CD4-positive, alpha-beta memory T cell (primary cell): ENCODE measurements at regions not wholly inside any gene's neighbourhood (a gene's known extent, or its start where the extent isn't known, plus 50 kb on each side); places are given as distances from the start of the nearest gene placed in this dataset.
"Not testable (repeated sequence)": the region's sequence is repeated elsewhere in the genome, so short reads cannot be mapped to it uniquely, and the experiment has no call there.

Source experiments
- CTCF ChIA-PET: fragments of 350-600 bp; sonication (Branson Sonifier 250); formaldehyde crosslinking; loops from one replicate; lab custom pipeline; 2021; ENCODE audit warnings: inconsistent platforms; ENCODE audit not compliant: partially characterized antibody; lab: Charles Lee
- POLR2A ChIA-PET: fragments of 350-600 bp; sonication (Branson Sonifier 250); formaldehyde crosslinking; loops from one replicate; lab custom pipeline; 2021; ENCODE audit not compliant: partially characterized antibody; lab: Charles Lee
- DNase-seq, 5 donors: peaks; one replicate each; pipeline versions ENCODE4 v3.0.0 to v3.0.0-alpha.2; 2020 to 2022; ENCODE audit warnings: mixed read lengths in 1 of 5
- H3K27ac ChIP-seq: one replicate; pipeline ENCODE4 v1.7.0; 2013; ENCODE audit warnings: low read depth, low read length
- H3K27me3 ChIP-seq: 2 replicates; pipeline ENCODE4 v1.7.0; 2013; ENCODE audit warnings: mild to moderate bottlenecking, low read length, moderate library complexity; ENCODE audit not compliant: insufficient read depth
- H3K36me3 ChIP-seq: 2 replicates; pipeline ENCODE4 v1.7.0; 2013; ENCODE audit warnings: mild to moderate bottlenecking, low read length, moderate library complexity; ENCODE audit not compliant: insufficient read depth
- H3K4me1 ChIP-seq: 2 replicates; pipeline ENCODE4 v1.7.0; 2013; ENCODE audit warnings: mild to moderate bottlenecking, low read length, moderate library complexity; ENCODE audit not compliant: insufficient read depth
- H3K4me3 ChIP-seq, 2 donors: one replicate each; pipeline ENCODE4 v1.7.0; 2013; ENCODE audit warnings: low read length in 2 of 2, mild to moderate bottlenecking in 1 of 2
- H3K9me3 ChIP-seq, 2 donors: one replicate each; pipeline ENCODE4 v1.7.0; 2013; ENCODE audit warnings: low read length in 2 of 2, control low read depth in 1 of 2; ENCODE audit not compliant: control insufficient read depth in 1 of 2
- H3K27ac Mint-ChIP-seq, 7 donors: one replicate each; pipeline ENCODE4 v1.8.0; 2020 to 2021; ENCODE audit warnings: mixed read lengths in 7 of 7, mild to moderate bottlenecking in 6 of 7, inconsistent platforms in 3 of 7, moderate library complexity in 3 of 7
- H3K27me3 Mint-ChIP-seq, 2 donors: one replicate each; pipeline ENCODE4 v1.8.0; 2020 to 2021; ENCODE audit warnings: mixed read lengths in 2 of 2
- H3K36me3 Mint-ChIP-seq, 2 donors: one replicate each; pipeline ENCODE4 v1.8.0; 2020 to 2021; ENCODE audit warnings: mixed read lengths in 2 of 2, inconsistent platforms in 1 of 2, mild to moderate bottlenecking in 1 of 2
- H3K4me1 Mint-ChIP-seq, 4 donors: one replicate each; pipeline ENCODE4 v1.8.0; 2020 to 2021; ENCODE audit warnings: mixed read lengths in 4 of 4, mild to moderate bottlenecking in 1 of 4
- H3K4me3 Mint-ChIP-seq, 8 donors: one replicate each; pipeline ENCODE4 v1.8.0; 2020 to 2021; ENCODE audit warnings: mixed read lengths in 8 of 8, mild to moderate bottlenecking in 7 of 8, moderate library complexity in 6 of 8, inconsistent platforms in 3 of 8
- H3K9me3 Mint-ChIP-seq, 8 donors: one replicate each; pipeline ENCODE4 v1.8.0; 2020 to 2021; ENCODE audit warnings: mixed read lengths in 8 of 8, mild to moderate bottlenecking in 5 of 8, inconsistent platforms in 3 of 8, moderate library complexity in 1 of 8
- intact Hi-C: fragments of 100-400 bp; cut with micrococcal nuclease; formaldehyde crosslinking; loops from one replicate; pipeline ENCODE4 v1.15.1; 2023

DNA sequence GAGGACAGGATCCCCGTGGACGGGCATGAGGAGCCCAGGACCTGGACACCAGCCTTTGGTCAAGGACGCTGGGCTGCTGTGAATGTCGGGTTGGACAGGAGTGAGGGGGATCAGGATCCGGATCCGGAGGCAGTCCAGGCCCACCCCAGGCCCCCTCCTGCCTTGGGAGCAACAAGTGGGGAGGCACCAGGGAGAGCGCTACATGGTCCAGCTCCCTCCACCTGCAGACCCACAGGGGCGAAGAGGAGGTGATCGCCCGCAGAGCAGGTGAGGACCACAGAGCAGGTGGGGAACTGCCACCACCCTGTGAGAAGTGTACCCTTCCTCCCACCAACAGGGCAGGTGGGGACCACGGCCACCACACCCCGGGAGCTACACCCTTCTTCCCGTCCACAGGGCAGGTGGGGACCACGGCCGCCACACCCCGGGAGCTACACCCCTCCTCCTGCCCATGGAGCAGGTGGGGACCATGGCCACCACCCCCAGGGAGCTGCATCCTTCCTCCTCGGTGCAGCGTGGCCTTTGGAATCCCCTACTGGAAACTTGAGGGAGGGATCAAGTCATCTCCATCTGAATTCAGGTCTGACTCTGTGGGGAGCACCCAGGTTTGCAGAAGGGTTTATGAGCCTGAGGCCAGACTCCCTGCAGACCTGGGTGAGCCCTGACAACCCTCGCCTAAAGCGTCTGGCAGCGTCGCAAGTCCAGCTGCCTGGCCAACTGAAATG lies 141.0 kb downstream of the BRD1 start:
- Mint-ChIP-seq H3K4me3 (no peak overlapping the region), H3K9me3 (peaks cover 0 to 10% (median 0%) of the 10 kb centered on the region in 8 donors), H3K4me1 (no peaks in the 10 kb centered on the region), H3K27me3 (peaks cover 8 to 9% of the 10 kb centered on the region in 2 donors), H3K27ac (no peak overlapping the region), H3K36me3 (no peaks in the 10 kb centered on the region)
- Histone ChIP-seq H3K27me3 (no peaks in the 10 kb centered on the region), H3K9me3 (no peaks in the 10 kb centered on the region), H3K36me3 (no peaks in the 10 kb centered on the region), H3K4me1 (no peaks in the 10 kb centered on the region), H3K4me3 (no peak overlapping the region), H3K27ac (no peak overlapping the region)
- intact Hi-C loops = no loop called here
- no peak for DNase-seq
- ChIA-PET CTCF (no interaction called here), POLR2A (interaction anchor here (0.7 kb wide), 1 partner anchor 28 kb away, joined by 4 read pairs; no protein-coding TSS in a partner anchor)

GRCh38 chr22:49685686-49686085 lies 142.0 kb downstream of the BRD1 start:
- Mint-ChIP-seq H3K9me3 (peaks cover 0 to 10% (median 0%) of the 10 kb centered on the region in 8 donors), H3K27ac (no peak overlapping the region), H3K4me3 (no peak overlapping the region), H3K36me3 (no peaks in the 10 kb centered on the region), H3K27me3 (peaks cover 8% of the 10 kb centered on the region in 2 donors), H3K4me1 (no peaks in the 10 kb centered on the region)
- Histone ChIP-seq H3K4me1 (no peaks in the 10 kb centered on the region), H3K36me3 (no peaks in the 10 kb centered on the region), H3K9me3 (no peaks in the 10 kb centered on the region), H3K27me3 (no peaks in the 10 kb centered on the region), H3K27ac (no peak overlapping the region), H3K4me3 (no peak overlapping the region)
- DNase-seq = no peak
- CTCF ChIA-PET = no interaction called here
- intact Hi-C loops = no loop called here
- POLR2A ChIA-PET = no interaction called here

DNA sequence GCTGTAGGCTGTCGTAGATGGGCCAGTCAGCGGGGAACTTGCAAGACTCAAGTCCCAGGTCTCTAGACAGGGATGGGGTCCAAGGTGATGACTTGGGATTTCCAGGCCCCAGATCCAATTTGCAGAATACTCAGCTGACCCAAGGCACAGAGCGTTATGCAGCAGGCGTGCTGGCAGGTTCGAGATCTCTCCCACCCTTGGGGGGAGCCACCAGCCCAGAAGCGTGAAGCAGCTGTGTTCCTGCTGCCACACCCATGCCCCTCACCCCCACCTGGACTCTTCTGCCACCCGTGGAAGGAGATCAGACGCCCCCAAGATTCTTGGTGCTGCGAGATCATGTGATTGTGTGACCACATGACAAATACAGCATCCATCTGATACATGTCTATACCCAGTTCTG lies 142.6 kb downstream of the BRD1 start:
- POLR2A ChIA-PET = no interaction called here

DNA sequence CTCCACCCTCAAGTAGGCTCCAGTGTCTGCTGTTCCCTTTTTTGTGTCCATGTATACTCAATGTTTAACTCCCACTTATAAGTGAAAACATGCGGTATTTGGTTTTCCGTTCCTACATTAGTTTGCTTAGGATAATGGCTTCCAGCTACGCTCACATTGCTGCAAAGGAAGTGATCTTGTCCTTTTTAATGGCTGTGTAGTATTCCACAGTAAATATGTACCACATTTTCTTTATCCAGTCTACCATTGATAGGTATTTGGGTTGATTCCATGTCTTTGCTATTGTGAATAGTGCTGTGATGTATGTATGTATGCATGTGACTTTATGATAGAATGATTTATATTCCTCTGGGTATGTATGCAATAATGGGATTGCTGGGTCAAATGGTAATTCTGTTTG lies 144.6 kb downstream of the BRD1 start:
- no peak overlapping the region for H3K27ac ChIP-seq
- H3K36me3 ChIP-seq = no peaks in the 10 kb centered on the region
- H3K27me3 ChIP-seq = no peaks in the 10 kb centered on the region
- ChIA-PET CTCF (no interaction called here), POLR2A (no interaction called here)
- H3K4me1 Mint-ChIP-seq = peaks cover 0 to 7% (median 4%) of the 10 kb centered on the region in 4 donors
- peaks cover 0 to 10% (median 0%) of the 10 kb centered on the region in 8 donors for H3K9me3 Mint-ChIP-seq
- H3K9me3 ChIP-seq = no peaks in the 10 kb centered on the region
- no peaks in the 10 kb centered on the region for H3K4me1 ChIP-seq
- H3K36me3 Mint-ChIP-seq = no peaks in the 10 kb centered on the region
- intact Hi-C loops = no loop called here
- H3K4me3 Mint-ChIP-seq = no peak overlapping the region
- H3K4me3 ChIP-seq = no peak overlapping the region
- no peak overlapping the region for H3K27ac Mint-ChIP-seq
- DNase-seq = no peak
- peaks cover 0 to 5% of the 10 kb centered on the region in 2 donors for H3K27me3 Mint-ChIP-seq

More for the DNA sequence above, 142.6 kb downstream of the BRD1 start:
- peaks cover 6 to 8% of the 10 kb centered on the region in 2 donors for H3K27me3 Mint-ChIP-seq
- DNase-seq = no peak
- H3K4me3 Mint-ChIP-seq = no peak overlapping the region
- Histone ChIP-seq H3K4me1 (no peaks in the 10 kb centered on the region), H3K27ac (no peak overlapping the region), H3K27me3 (no peaks in the 10 kb centered on the region), H3K36me3 (no peaks in the 10 kb centered on the region), H3K9me3 (no peaks in the 10 kb centered on the region), H3K4me3 (no peak overlapping the region)
- no peak overlapping the region for H3K27ac Mint-ChIP-seq
- CTCF ChIA-PET = no interaction called here
- H3K36me3 Mint-ChIP-seq = no peaks in the 10 kb centered on the region
- intact Hi-C loops = no loop called here
- peaks cover 0 to 10% (median 0%) of the 10 kb centered on the region in 8 donors for H3K9me3 Mint-ChIP-seq
- no peaks in the 10 kb centered on the region for H3K4me1 Mint-ChIP-seq

- H3K27ac Mint-ChIP-seq, POLR2A ChIA-PET: not testable (repeated sequence)
Measured at GRCh38 chr22:49680819-49681218, 146.9 kb downstream of the BRD1 start.

GRCh38 chr22:49678842-49679170 lies 148.9 kb downstream of the BRD1 start:
- no peak overlapping the region for H3K27ac ChIP-seq
- Mint-ChIP-seq H3K4me3 (peak overlapping the region in 5 of 8 donors; percentile 6 to 52 (median 49)), H3K9me3 (peaks cover 0 to 8% (median 0%) of the 10 kb centered on the region in 8 donors), H3K27me3 (peaks cover 3 to 4% of the 10 kb centered on the region in 2 donors), H3K4me1 (peaks cover 0 to 7% (median 4%) of the 10 kb centered on the region in 4 donors), H3K36me3 (no peaks in the 10 kb centered on the region), H3K27ac (peak overlapping the region in 3 of 7 donors; percentile 5 to 19 (median 6))
- H3K4me3 ChIP-seq = no peak overlapping the region
- no peaks in the 10 kb centered on the region for H3K4me1 ChIP-seq
- ChIA-PET POLR2A (no interaction called here), CTCF (no interaction called here)
- DNase-seq = no peak
- no peaks in the 10 kb centered on the region for H3K9me3 ChIP-seq
- H3K36me3 ChIP-seq = no peaks in the 10 kb centered on the region
- no peaks in the 10 kb centered on the region for H3K27me3 ChIP-seq
- intact Hi-C loops = no loop called here

More at GRCh38 chr22:49680819-49681218, 146.9 kb downstream of the BRD1 start:
- H3K27me3 Mint-ChIP-seq, H3K9me3 ChIP-seq, H3K4me1 ChIP-seq, H3K27ac ChIP-seq, H3K4me1 Mint-ChIP-seq, H3K4me3 ChIP-seq, H3K27me3 ChIP-seq, H3K36me3 Mint-ChIP-seq, DNase-seq, H3K4me3 Mint-ChIP-seq, H3K36me3 ChIP-seq, intact Hi-C loops, H3K9me3 Mint-ChIP-seq: not testable (repeated sequence)
- CTCF ChIA-PET = interaction anchor here (0.6 kb wide), 1 partner anchor 42 kb away, joined by 3 read pairs; no protein-coding TSS in a partner anchor

- POLR2A ChIA-PET = no interaction called here
Measured at GRCh38 chr22:49678137-49678841, 149.4 kb downstream of the BRD1 start.

More at GRCh38 chr22:49678137-49678841, 149.4 kb downstream of the BRD1 start:
- CTCF ChIA-PET = no interaction called here
- Mint-ChIP-seq H3K4me1 (peaks cover 0 to 7% (median 4%) of the 10 kb centered on the region in 4 donors), H3K4me3 (peak overlapping the region in 6 of 8 donors; percentile 6 to 53 (median 50)), H3K36me3 (no peaks in the 10 kb centered on the region), H3K27ac (peak overlapping the region in 3 of 7 donors; percentile 5 to 19 (median 6)), H3K27me3 (peaks cover 3 to 4% of the 10 kb centered on the region in 2 donors), H3K9me3 (peaks cover 0 to 4% (median 0%) of the 10 kb centered on the region in 8 donors)
- Histone ChIP-seq H3K27ac (no peak overlapping the region), H3K9me3 (no peaks in the 10 kb centered on the region), H3K36me3 (no peaks in the 10 kb centered on the region), H3K4me3 (no peak overlapping the region), H3K4me1 (no peaks in the 10 kb centered on the region), H3K27me3 (no peaks in the 10 kb centered on the region)
- no peak for DNase-seq
- intact Hi-C loops = no loop called here
